Left forelimb (tissue), 1 donor: ENCODE measurements at regions not wholly inside any gene's neighbourhood (a gene's known extent, or its start where the extent isn't known, plus 50 kb on each side); places are given as distances from the start of the nearest gene placed in this dataset.

Experiments used
- DNase-seq: peaks from one replicate; pipeline ENCODE4 v3.0.0-alpha.2; 2018; ENCODE audit warnings: low spot score

DNA sequence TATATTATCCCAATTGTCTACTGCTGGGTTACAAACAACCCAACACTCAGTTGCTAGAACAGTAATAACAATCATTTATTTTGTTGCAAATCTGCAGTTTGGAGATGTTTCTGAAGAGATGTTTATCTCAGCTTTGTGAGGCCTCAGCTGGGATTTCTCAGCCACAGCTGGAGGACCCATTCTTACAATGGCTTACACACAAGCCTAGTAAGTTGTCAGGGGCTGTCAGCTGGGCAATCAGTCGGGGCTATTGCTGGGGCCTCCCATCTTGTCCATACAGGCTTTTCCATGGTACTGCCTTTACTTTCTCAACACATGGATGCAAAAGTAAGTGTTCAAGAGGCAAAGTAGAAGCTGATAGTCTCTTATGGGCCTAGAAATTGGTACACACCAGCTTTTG, 491.7 kb upstream of the NXPH2 start:
- no peak for DNase-seq

DNA sequence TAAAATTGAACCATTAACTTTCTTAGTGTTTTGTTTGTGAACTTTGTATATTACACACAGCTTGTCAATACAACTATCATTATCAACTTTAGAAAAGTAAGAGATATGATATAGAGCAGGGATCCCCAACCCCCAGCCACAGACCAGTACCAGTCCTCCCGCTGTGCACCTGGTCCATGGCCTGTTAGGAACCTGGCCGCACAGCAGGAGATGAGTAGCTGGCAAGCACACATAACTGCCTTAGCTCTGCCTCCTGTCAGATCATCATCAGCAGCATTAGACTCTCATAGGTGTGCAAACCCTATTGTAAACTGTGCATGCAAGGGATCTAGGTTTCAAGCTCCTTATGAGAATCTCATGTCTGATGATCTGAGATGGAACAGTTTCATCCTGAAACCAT, 491.0 kb upstream of the NXPH2 start:
- no peak for DNase-seq

DNA sequence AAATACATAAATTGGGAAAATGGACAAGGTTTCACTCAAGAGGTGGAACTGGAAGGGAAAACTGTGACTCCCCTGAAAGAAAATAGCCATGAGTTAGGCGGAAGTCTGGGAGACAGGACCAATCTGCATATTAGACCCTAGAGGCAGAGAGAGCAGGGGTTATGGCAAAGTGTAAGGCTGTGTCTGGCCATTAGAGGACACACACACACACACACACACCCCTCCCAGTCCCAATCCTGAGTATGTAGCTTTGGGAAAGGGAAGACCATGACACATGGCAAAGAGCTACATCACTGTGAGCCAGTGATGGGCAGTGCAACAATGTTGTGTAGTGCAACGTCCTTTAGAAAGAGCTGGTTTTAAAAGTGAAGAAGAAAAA, 479.9 kb upstream of the NXPH2 start:
- no peak for DNase-seq

DNA sequence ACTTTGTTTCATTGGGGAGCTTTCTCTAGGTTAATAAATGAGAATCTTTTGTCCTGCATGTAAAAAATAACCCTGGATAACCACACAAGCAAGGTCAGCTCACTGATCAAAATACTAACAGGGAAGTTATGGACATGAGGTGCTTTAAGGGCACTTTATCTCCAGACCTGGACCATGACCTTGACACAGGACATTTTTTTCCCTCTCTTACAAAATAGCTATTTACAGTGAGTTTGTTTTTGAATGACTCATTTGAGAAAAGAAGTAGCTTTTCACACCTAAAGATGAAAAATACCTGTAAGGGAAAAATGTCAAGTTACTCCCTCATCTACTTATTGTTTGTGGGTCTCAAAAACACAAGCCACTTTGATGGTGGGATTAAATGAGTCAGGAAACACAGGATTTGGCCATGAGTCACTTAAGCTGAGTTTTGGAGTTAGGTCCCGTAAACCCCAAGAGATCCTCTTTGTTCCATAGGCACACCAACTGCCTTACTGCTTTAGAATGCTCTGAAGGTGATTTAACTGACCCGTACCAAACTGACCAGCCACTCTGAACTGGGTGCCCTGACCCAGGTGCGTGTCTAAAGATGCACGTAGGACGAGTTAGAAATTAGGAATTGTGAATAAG, 479.3 kb upstream of the NXPH2 start:
- DNase-seq = no peak

DNA sequence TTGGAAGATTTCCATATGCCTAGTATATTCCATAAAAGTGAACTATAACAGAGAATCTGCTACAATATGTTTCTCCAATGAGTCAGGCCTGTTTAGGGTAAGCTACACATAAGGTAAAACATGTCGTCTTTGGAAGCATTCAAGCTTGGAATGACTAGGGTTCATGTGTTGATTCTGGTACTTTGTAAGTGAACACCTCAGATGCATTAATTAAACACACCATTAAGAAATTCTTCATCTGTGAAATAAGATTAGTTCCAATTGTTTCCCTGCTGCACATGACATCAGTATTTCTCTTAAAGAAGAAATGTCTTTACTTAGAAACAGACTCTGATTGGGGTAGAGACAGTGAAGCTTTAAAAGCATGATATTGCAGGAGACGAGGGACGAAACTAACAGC, 461.1 kb upstream of the NXPH2 start:
- no peak for DNase-seq

DNA sequence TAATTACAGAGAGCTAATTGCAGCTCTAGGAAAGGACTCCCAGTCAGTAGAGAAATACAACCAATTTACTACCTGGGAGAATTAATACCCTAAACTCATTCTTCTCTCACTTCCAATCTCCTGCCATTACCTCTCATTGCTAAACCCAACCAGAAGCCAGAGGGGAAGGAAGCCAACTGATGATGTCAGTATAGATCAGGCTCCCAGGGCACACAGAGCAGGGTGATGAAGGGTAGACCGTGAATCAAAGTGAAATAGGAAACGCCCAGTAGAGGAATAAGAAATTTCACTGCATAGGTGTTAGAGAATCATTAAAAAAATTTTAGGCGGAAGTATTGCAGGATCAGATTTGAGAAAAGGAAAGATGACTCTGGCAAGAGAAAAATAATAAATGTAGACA, 456.8 kb upstream of the NXPH2 start:
- no peak for DNase-seq

DNA sequence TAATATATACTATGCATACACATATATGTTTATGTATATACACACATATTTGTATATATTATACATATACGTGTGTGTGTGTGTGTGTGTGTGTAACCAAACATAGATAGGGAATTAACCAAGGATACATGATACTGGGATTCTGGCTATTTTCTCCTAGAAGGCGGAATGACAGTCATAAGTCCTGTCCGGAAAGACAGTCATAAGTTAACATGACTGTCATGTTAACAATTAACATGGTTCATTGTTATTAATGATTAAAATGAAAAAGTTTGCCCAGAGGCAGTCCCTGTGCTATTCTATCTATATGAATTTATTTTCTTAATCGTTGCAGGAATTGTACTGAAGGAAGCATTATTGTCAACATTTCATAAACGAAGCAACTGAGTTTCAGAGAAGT, 450.7 kb upstream of the NXPH2 start:
- DNase-seq = no peak

DNA sequence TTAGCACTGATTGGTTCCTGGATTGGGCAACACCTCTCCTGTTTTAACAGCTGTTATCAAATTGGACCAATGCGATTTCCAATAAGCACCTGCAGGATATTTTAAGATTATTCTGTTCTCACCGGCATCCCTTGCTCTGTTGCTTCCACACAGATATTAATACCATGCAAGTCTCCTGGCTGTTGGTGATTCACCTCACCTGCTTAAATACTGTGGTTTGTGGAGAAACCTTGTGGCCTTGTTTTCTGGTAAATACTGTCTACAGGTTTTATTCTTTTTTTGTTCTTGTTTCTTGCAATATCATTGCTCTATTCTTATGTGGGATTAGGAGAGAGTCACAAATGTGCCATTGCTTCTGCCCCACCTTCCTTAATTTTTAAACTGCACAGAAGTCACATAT, 448.1 kb upstream of the NXPH2 start:
- no peak for DNase-seq

DNA sequence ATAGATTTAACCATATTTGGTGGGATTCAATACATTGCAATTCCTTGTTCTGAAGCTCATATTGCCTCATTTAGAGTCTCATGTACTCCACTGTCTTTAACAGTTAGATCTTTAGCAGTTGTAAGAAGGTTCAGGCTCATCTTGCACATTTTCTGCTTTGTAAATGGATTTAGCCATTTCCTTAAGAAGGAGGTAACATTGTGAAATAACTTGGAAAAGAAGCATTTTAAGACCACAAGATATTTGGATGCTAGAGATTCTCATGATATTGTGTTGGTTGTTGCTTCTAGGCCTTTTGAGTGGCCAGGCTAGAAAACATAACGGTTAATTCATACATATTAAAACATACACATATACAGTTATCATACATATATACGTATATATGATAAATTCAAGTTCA, 445.8 kb upstream of the NXPH2 start:
- no peak for DNase-seq

DNA sequence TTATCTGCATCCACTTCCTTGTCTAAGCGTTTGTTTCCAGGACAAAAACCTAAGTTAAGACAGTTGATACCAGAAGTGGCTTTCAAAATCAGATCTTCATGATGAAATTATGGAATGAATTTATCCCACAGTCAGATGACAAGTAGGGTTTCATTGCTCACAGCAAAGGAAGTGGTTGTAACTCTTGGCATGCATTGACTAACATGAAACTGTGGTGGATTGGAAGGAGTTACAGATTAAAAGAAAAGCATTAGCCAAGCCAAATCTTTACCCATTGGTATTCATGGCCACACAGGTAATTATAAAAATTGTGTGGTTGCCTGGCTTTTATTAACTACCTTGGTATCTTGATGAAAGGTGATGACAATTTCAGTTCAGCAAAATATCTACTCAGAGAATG, 438.0 kb upstream of the NXPH2 start:
- DNase-seq = no peak

DNA sequence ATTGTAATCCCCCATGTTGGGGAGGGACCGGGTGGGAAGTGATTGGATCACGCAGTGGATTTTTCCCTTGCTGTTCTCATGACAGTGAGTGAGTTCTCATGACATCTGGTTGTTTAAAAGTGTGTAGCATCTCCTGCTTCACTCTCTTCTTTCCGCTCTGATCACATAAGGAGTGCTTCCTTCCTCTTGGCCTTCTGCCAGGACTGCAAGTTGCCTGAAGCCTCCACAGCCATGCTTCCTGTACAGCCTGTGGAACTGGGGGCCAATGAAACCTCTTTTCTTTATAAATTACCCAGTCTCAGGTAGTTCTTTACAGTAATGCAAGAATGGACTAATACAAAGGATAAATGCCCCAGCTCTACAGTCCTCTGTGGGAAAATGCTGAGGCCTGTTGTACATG, 437.5 kb upstream of the NXPH2 start:
- DNase-seq = no peak

DNA sequence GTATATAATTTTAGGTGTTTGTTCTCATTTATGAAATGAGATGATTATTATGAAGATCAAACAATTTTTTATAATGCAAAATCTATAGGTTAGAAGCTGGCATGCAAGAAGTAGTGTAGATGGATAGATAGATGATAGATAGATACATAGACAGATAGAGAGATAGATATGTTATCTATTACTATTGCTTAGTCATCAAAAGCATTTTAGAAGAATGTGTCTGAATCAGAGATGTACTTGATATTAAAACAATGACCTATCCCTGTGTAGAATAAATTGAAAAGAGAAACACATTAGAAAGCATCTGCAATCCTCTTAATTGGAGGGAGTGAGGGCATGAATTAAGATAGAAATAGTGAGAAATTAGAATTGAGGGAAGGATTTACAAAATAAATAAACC, 436.2 kb upstream of the NXPH2 start:
- DNase-seq = no peak

DNA sequence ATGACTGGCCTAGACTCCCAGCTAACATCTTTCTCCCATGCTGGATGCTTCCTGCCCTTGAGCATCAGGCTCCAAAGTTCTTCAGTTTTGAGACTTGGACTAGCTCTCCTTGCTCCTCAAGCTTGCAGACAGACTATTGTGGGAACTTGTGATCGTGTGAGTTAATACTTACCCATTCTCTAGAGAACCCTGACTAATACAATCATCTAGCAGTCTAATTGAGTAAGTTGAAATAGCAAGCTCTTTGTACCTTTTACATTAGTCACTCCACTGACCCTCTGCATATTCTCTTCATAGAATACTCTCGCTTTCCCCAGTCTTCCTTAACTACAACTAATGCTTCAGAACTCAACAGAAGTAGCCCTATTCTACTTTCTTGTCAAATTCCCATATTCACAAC, 434.6 kb upstream of the NXPH2 start:
- DNase-seq = no peak

DNA sequence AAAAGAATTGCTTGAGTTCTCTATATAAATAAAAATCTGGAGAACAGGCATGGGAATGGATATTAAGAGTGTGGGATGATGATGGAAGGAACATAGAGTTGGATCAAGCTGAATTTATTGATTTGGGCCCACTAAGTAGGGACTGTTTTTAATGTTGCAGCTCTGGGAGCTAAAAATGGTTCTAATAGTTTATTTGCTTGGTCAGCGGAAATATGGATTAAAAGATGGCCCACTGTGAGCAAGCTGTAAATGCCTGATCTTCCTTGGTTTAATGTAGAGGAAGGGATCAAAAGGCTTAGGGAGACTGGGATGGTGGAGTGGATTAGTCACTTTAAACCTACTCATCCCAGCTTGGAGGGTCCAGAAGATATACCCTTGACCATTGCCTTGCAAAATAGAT, 429.4 kb upstream of the NXPH2 start:
- no peak for DNase-seq

DNA sequence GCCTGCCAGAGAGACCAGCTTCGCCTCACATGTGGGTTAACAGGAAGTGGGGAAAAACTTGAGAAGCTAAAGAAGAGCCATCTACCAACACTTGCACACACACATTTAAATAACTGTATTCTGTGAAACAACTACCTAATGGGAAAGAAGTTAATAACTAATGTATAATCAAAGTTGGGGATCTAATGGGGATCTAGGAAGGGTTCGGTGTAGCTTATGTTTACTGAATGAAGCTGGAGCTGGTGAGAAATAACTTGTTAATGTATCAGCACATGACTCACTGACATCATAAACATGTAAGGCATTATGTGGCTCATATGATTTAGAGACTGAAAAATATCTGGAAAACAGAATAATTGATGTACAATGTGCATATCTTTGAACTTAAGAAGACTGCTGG, 421.3 kb upstream of the NXPH2 start:
- no peak for DNase-seq

DNA sequence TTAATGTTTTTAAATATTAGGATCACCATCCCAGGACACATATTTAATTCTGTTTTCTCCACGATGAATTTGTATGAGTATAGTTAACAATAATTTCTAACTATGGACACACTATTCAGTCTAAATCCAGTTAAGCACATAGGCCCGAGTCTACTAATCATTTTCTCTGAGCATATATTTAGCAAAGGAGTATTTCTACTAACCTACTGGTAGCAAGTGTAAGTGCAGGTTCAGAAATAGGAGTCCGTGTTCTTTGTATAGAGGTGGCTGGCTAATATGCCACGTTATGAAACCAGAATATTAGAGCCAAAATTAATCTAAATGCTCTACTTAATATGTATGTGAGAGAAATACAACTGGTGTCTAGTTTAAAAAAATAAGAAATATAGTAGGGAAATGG, 416.6 kb upstream of the NXPH2 start:
- no peak for DNase-seq

DNA sequence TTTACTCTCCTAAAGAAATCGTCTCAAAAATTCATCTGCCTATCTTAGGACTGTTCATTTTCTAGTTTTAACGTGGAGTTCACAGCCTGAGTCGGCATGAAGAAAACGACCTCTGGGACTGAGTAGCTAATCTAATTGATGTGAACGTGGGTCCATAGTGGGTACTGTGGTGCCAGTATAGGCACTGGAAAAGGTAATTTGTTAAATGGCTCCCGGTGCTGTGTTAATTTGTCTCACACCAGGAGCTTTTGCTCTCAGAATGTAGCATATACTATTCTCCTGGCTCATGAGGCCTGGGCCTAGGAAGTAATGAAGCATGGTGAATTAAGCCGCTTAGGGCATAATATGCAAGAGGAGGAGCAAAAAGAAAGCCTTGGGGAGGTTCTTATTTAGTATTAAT, 414.4 kb upstream of the NXPH2 start:
- DNase-seq = no peak

DNA sequence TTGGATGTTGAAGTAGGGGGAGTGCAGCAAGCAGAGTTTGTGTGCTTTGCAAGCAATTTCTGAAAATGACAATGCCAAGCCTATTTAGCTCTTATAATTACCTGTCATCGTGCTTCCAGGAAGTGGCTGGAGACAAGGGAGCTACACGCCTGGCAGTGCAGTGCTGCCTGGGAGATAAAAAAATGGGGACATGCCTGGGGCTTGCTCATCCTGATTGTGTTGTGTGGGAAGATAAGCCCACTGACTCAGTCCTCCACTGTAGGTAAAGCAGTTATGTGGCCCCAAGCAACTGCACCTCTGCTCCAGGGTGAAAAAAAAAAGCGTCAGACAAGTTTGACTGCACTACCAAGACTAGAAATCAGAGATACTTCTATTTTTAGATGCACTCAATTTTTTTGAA, 396.9 kb upstream of the NXPH2 start:
- DNase-seq = no peak

DNA sequence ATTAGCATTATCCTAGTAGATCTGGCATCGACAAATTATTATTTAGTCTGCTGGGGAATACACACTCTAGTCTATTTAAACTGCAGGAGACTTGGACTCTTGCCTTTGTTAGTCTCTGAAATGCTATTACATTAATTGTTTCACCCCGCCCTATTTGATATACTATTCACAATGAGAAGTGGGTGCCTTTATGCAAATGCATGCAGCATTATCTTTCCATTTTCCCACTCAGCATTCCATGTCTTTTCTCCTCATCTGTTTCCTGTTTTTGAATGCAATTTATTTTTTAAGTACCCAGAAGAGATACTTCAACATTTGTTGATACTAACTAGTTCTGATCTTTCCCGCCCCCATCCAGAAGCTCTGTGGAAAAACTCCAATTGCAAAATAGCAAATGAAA, 395.3 kb upstream of the NXPH2 start:
- DNase-seq = no peak

DNA sequence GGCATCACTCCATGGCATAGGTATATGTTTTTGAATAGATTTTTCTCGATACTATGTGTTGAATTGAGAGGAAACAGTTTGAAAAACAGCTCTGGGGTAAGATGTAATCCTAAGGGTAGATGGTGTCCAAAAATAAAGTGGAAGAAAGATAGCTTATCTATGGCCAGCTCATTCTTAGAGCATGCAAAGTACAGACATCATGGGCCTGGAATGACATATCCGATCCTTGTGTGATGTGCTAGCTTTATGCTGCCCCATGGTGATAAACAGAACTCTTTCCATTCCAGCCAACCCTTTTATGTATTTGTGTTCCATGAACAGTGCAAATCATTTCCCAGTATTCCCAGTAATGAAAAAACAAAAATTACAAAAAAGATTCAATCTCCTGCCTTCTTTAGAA, 390.2 kb upstream of the NXPH2 start:
- no peak for DNase-seq

DNA sequence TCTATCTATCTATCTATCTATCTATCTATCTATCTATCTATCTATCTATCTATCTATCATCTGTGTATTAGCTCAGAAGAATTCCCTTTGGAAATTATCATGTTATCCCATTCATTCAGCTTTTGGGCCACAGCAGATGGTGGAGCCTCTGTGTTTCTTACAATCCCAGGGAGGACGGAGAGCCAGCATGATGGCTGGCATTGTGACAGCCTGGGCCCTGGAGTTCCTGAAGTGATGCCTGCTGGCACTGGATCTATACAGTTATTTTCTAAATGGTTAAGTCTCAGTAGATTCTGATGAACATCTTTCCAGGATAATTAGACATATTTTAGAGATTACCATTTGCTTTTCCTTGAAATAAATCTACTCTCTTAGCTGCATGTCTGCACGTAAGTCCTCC, 385.4 kb upstream of the NXPH2 start:
- DNase-seq = no peak

DNA sequence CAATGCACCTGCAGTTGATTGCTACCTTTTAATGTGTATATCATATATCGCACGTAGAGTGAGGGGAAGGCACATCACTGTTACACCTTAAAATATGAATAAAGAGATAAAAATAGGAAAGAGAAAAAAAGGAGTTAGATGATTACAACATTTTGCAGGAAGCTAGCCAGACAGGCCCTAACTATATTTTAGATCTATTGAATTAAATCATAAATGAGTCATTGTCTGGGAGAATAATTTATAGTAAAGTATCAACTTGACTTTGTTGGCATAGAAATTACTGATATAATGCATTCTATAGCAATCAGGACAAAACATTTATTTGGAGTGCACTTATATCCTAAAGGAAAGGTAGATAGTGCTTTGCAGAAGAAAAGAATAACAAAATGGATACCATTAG, 384.9 kb upstream of the NXPH2 start:
- no peak for DNase-seq

DNA sequence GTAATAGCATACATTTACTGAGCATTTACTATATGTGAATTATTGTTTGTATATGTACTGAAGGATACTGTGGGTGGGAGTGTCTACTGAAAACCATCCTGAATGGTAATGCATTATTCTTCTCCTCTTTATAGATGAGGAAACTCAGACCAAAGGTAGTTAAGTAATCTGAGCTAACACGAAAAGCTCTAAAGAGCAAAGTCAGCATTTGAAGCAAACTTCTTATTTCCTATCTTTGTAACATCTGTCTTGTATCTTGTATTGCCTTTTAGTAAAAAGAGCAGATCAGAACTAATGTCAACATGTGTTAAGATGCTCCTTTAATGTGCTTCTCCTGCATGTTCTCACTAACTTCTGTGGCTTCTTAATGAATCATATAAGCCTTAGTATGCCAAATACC, 382.8 kb upstream of the NXPH2 start:
- no peak for DNase-seq

DNA sequence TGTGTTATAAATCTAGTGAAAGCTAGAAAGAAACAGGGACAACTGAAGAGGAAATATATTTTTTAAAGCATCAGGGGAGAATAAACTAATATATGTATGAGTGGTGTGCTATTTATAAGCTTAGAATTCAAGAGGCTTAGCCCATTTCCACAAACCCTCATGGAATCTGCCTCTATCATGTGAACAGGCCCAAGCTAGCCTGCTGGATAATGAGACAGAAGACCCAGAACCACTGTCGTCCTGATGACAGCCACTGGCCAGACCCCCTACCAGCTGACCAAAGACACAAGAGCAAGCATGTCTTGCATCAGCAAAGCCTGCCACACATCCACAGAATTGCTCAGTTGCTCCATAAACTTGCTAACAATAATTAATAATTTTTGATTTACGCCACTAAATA, 382.3 kb upstream of the NXPH2 start:
- no peak for DNase-seq

DNA sequence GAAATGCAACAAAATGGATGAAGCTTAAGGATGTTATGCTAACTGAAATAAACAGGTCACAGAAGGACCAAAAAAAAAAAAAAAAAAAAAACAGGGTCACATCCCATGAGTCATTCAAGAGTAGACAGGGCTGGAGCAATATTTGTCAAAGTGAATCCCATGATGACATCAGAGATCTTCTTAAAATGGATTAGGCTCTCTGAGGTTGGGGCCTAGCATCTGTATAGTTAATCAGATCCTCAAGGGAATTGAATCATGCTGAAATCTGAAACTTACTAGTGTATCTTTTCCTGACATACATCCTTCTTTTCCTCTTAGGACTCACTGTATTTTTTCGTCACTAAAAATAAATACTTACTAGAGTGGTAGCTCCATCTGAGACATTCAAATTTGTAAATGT, 380.6 kb upstream of the NXPH2 start:
- DNase-seq = no peak
